Parathyroid adenoma (tissue), 2 donors: ENCODE measurements at regions not wholly inside any gene's neighbourhood (a gene's known extent, or its start where the extent isn't known, plus 50 kb on each side); places are given as distances from the start of the nearest gene placed in this dataset.

ENCODE experiments used
- H2AFZ ChIP-seq: fragments of 300-600 bp; sonication (generic); one replicate; pipeline ENCODE4 v1.7.0; 2017; ENCODE audit warnings: antibody characterized with exemption, mild to moderate bottlenecking
- H3K27ac ChIP-seq: fragments of 300-600 bp; sonication (generic); one replicate; pipeline ENCODE4 v1.7.0; 2017
- H3K27me3 ChIP-seq: fragments of 300-600 bp; sonication (generic); one replicate; pipeline ENCODE4 v1.7.0; 2017; ENCODE audit warnings: low read length; ENCODE audit not compliant: control insufficient read depth, insufficient read depth
- H3K36me3 ChIP-seq: fragments of 300-600 bp; sonication (generic); one replicate; pipeline ENCODE4 v1.7.0; 2017; ENCODE audit warnings: low read length; ENCODE audit not compliant: control insufficient read depth, insufficient read depth
- H3K4me1 ChIP-seq: fragments of 300-600 bp; sonication (generic); one replicate; pipeline ENCODE4 v1.7.0; 2017; ENCODE audit warnings: control low read depth
- H3K4me2 ChIP-seq: fragments of 300-600 bp; sonication (generic); one replicate; pipeline ENCODE4 v1.7.0; 2017; ENCODE audit warnings: low read length
- H3K4me3 ChIP-seq: fragments of 300-600 bp; sonication (generic); one replicate; pipeline ENCODE4 v1.7.0; 2017; ENCODE audit warnings: low read depth, low read length
- H3K79me2 ChIP-seq: fragments of 300-600 bp; sonication (generic); one replicate; pipeline ENCODE4 v1.7.0; 2017; ENCODE audit warnings: control low read depth
- H3K9ac ChIP-seq: fragments of 300-600 bp; sonication (generic); one replicate; pipeline ENCODE4 v1.7.0; 2017; ENCODE audit warnings: mild to moderate bottlenecking
- H3K9me3 ChIP-seq: fragments of 300-600 bp; sonication (generic); one replicate; pipeline ENCODE4 v1.7.0; 2017; ENCODE audit warnings: low read length; ENCODE audit not compliant: control insufficient read depth
- TF ChIP-seq, protein P1 (sequence below): fragments of 300-600 bp; sonication (generic); IDR thresholded peaks from one replicate; pipeline ENCODE4 v1.7.0; 2017; ENCODE audit warnings: antibody characterized with exemption, mild to moderate bottlenecking
- donor health status: primary hyperparathyroidism.

DNA sequence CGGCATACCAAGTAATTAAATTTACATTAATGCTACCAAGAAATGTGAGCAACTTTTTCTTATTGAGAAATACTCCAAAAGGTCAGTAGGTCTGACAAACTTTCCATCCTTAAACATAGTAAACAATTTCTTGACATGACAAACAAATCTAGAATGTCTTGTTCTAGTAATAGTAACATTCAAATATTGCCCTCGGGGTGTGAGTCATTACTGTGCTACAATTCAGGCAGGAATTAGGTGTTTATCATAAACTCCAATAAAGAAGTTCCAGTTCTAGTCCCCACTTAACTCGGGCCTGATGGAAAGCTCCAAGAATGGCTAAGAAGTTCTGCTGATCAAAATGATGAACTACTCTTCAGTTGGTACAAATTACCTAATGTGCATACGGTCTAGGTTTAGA, 235.6 kb upstream of the TUSC1 start:
- Histone ChIP-seq H3K4me3 (no peak overlapping the region), H3K79me2 (no peaks in the 10 kb centered on the region), H3K36me3 (no peaks in the 10 kb centered on the region), H2AFZ (no peak overlapping the region), H3K27me3 (no peaks in the 10 kb centered on the region), H3K4me2 (no peak overlapping the region), H3K9ac (no peak overlapping the region), H3K27ac (no peak overlapping the region), H3K9me3 (no peaks in the 10 kb centered on the region), H3K4me1 (no peaks in the 10 kb centered on the region)
- TF ChIP-seq, protein P1, sequence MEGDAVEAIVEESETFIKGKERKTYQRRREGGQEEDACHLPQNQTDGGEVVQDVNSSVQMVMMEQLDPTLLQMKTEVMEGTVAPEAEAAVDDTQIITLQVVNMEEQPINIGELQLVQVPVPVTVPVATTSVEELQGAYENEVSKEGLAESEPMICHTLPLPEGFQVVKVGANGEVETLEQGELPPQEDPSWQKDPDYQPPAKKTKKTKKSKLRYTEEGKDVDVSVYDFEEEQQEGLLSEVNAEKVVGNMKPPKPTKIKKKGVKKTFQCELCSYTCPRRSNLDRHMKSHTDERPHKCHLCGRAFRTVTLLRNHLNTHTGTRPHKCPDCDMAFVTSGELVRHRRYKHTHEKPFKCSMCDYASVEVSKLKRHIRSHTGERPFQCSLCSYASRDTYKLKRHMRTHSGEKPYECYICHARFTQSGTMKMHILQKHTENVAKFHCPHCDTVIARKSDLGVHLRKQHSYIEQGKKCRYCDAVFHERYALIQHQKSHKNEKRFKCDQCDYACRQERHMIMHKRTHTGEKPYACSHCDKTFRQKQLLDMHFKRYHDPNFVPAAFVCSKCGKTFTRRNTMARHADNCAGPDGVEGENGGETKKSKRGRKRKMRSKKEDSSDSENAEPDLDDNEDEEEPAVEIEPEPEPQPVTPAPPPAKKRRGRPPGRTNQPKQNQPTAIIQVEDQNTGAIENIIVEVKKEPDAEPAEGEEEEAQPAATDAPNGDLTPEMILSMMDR: no peak

DNA sequence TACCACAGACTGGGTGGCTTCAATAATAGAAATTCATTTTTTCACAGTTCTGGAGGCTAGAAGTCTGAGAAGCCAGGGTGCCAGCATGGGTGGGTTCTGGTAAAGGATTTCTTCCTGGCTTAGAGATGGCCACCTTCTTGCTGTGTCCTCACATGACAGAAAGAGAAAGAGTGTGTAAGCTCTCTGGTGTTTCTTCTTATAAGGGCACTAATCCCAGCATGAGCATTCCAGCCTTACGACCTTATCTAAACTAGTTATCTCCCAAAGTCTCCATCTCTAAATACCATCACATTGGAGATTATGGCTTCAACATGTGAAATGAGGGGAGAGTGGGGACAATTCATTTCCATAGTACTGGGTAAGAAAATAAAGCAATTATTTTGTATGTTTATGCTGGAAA, 226.5 kb upstream of the TUSC1 start:
- H3K9ac ChIP-seq: no peak overlapping the region
- TF ChIP-seq, protein P1: no peak
- no peaks in the 10 kb centered on the region for H3K9me3 ChIP-seq

DNA sequence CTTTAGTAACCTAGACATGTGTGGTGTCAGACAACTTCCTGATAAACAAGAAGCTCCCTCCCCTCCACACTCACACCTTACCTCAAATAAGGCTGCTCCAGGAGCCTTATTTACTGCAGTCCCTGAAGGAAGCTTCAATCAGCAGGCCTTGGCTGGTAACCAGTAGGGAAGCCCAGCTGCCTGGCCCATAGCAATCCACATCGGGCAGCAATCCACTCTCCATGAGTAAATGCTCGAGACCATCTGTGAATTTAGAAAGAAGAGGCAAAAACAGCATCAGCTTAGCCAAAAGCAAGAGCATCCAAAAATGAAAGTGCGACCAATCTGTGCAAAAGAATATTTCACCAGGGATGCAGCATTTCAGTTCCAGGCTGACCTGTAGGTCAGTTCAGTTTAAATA, 213.3 kb upstream of the TUSC1 start:
- H2AFZ ChIP-seq: no peak overlapping the region
- H3K9ac ChIP-seq: no peak overlapping the region
- TF ChIP-seq, protein P1: no peak
- no peaks in the 10 kb centered on the region for H3K9me3 ChIP-seq
- no peaks in the 10 kb centered on the region for H3K4me1 ChIP-seq
- H3K36me3 ChIP-seq: no peaks in the 10 kb centered on the region
- H3K4me3 ChIP-seq: no peak overlapping the region
- H3K4me2 ChIP-seq: no peak overlapping the region
- H3K27ac ChIP-seq: no peak overlapping the region
- no peaks in the 10 kb centered on the region for H3K79me2 ChIP-seq
- no peaks in the 10 kb centered on the region for H3K27me3 ChIP-seq

More for the DNA sequence above, 226.5 kb upstream of the TUSC1 start:
- no peaks in the 10 kb centered on the region for H3K4me1 ChIP-seq
- no peaks in the 10 kb centered on the region for H3K79me2 ChIP-seq
- no peak overlapping the region for H3K4me3 ChIP-seq
- H2AFZ ChIP-seq: no peak overlapping the region
- no peaks in the 10 kb centered on the region for H3K36me3 ChIP-seq
- H3K4me2 ChIP-seq: no peak overlapping the region
- H3K27ac ChIP-seq: no peak overlapping the region
- no peaks in the 10 kb centered on the region for H3K27me3 ChIP-seq

DNA sequence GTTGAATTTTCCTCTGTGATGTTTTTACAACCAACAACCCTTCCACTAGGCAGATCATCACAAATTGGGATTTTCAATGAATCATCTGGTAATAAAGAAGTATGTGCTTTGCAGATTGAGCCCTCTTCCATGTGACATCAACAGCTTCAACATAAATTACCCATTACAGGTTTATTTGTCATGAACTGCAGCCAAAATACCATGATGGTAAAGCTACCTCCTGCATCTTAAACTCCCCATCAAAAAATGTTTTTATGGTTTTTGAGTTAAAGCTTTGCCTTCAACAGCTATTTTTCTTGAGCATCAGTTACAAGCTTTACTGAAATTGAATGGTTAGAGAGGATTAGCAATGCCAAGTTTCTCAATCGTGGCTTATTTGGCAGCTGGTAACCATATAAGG, 211.4 kb upstream of the TUSC1 start:
- no peak overlapping the region for H3K9ac ChIP-seq
- TF ChIP-seq, protein P1: no peak
- H3K4me1 ChIP-seq: no peaks in the 10 kb centered on the region
- no peaks in the 10 kb centered on the region for H3K9me3 ChIP-seq
- H3K36me3 ChIP-seq: no peaks in the 10 kb centered on the region
- H3K27ac ChIP-seq: no peak overlapping the region
- H3K27me3 ChIP-seq: no peaks in the 10 kb centered on the region
- H2AFZ ChIP-seq: no peak overlapping the region
- no peak overlapping the region for H3K4me2 ChIP-seq
- no peak overlapping the region for H3K4me3 ChIP-seq
- H3K79me2 ChIP-seq: no peaks in the 10 kb centered on the region

DNA sequence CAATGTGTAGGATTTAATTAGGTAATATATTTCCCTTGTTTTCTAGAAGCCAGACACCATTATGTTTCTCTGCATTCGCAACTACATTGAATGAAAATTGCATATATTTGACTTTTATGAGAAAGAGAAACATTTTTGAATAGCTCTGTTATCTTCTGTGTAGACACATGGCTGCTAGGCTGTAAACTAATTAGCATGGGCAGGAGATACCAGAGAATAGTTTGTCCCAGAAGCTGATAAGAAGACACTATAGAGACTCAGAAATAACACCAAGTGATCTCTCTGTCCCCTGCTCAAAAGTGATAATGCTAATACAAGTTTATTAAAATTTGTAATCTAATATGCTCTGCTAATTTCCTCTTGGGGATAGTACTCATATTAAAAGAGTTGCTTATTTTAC, 198.0 kb upstream of the TUSC1 start:
- Histone ChIP-seq H3K36me3 (no peaks in the 10 kb centered on the region), H3K4me3 (no peak overlapping the region), H3K4me2 (no peak overlapping the region), H2AFZ (no peak overlapping the region), H3K9me3 (no peaks in the 10 kb centered on the region), H3K27ac (no peak overlapping the region), H3K9ac (no peak overlapping the region), H3K79me2 (no peaks in the 10 kb centered on the region), H3K27me3 (no peaks in the 10 kb centered on the region), H3K4me1 (no peaks in the 10 kb centered on the region)
- TF ChIP-seq, protein P1: no peak
